HepG2 (cell line): ENCODE measurements at regions not wholly inside any gene's neighbourhood (a gene's known extent, or its start where the extent isn't known, plus 50 kb on each side); places are given as distances from the start of the nearest gene placed in this dataset.

Source experiments
- ATAC-seq: fragments of 200-7000 bp; cut with Tn5 transposase; 3 replicates; pipeline ENCODE4 v1.9.1; 2020; ENCODE audit warnings: mild to moderate bottlenecking, moderate library complexity
- BruUV-seq: library from RNA; stranded (reverse); fragments of 400-500 nt; replicated peaks from 2 replicates; lab custom pipeline; 2021; lab: Mats Ljungman, UMichigan
- CTCF ChIA-PET: fragments of 300-600 bp; formaldehyde crosslinking; extraction: SDS; loops from one replicate; lab custom pipeline; 2021; ENCODE audit warnings: low total read pairs, inconsistent platforms, low intra/inter-chr PET ratio; lab: Yijun Ruan, JAX
- POLR2A ChIA-PET: fragments of 350-600 bp; sonication (Branson Sonifier 250); formaldehyde crosslinking; loops from one replicate; lab custom pipeline; 2020; ENCODE audit warnings: antibody characterized with exemption, inconsistent platforms; lab: Yijun Ruan, JAX
- DNase-seq: peaks from one replicate; pipeline ENCODE4 v3.0.0-alpha.2; 2015; ENCODE audit warnings: low spot score
- FAIRE-seq: peaks from 3 replicates; lab custom pipeline; 2011; peaks lifted over from hg19 to GRCh38; lab: Jason Lieb, UNC
- H2AFZ ChIP-seq: one replicate; pipeline ENCODE4 v1.6.1; 2011; ENCODE audit warnings: low read length, inconsistent platforms
- H3K27ac ChIP-seq: fragments of 300-600 bp; 3 replicates; pipeline ENCODE4 v1.8.0; 2011; ENCODE audit warnings: mixed run types, mild to moderate bottlenecking, mixed read lengths, low read length, inconsistent platforms; ENCODE audit not compliant: insufficient read depth; ENCODE audit errors: extremely low read length
- H3K27me3 ChIP-seq, 2 experiments: fragments of 200-600 bp in 1 of 2; 2 replicates in 1 of 2; 3 replicates in 1 of 2; pipeline versions ENCODE4 v1.6.0 to v1.8.0; 2011; ENCODE audit warnings: low read length in 2 of 2, mild to moderate bottlenecking in 2 of 2, moderate library complexity in 2 of 2, inconsistent platforms in 1 of 2; ENCODE audit not compliant: insufficient read depth in 2 of 2, control insufficient read depth in 1 of 2
- H3K36me3 ChIP-seq, 2 experiments: fragments of 200-600 bp in 1 of 2; replicated peaks in 1 of 2; 2 replicates in 1 of 2; 3 replicates in 1 of 2; pipeline versions ENCODE4 v1.5.1 to v1.8.0; 2011; ENCODE audit warnings: low read length in 2 of 2, inconsistent platforms in 1 of 2; ENCODE audit not compliant: insufficient read depth in 2 of 2, control insufficient read depth in 1 of 2
- H3K4me1 ChIP-seq: 2 replicates; pipeline ENCODE4 v1.5.1; 2012; ENCODE audit warnings: low read length, inconsistent platforms; ENCODE audit not compliant: insufficient read depth
- H3K4me2 ChIP-seq: 2 replicates; pipeline ENCODE4 v1.6.0; 2011; ENCODE audit warnings: low read depth, low read length, inconsistent platforms
- H3K4me3 ChIP-seq, 3 experiments: fragments of 200-600 bp in 1 of 3; sonication (generic), shearing (Covaris generic) in 1 of 3; replicated peaks in 1 of 3; 2 replicates each; pipeline ENCODE4 v1.5.1; 2011 to 2016; ENCODE audit warnings: low read length in 3 of 3, inconsistent platforms in 2 of 3, low read depth in 2 of 3, mild to moderate bottlenecking in 2 of 3, control low read depth in 1 of 3, mixed read lengths in 1 of 3; ENCODE audit not compliant: insufficient read depth in 1 of 3
- H3K79me2 ChIP-seq: one replicate; pipeline ENCODE4 v1.6.1; 2011; ENCODE audit warnings: low read length, inconsistent platforms; ENCODE audit not compliant: insufficient read depth
- H3K9ac ChIP-seq: 2 replicates; pipeline ENCODE4 v1.6.0; 2011; ENCODE audit warnings: mild to moderate bottlenecking, low read depth, low read length, inconsistent platforms; ENCODE audit not compliant: insufficient read depth
- H3K9me3 ChIP-seq: 2 replicates; pipeline ENCODE4 v1.5.1; 2012; ENCODE audit warnings: mild to moderate bottlenecking, low read length
- H4K20me1 ChIP-seq: 2 replicates; pipeline ENCODE4 v1.6.0; 2011; ENCODE audit warnings: inconsistent platforms, mild to moderate bottlenecking, low read length, moderate library complexity; ENCODE audit not compliant: insufficient read depth
- CBX2 ChIP-seq, 2 experiments: fragments of 200-600 bp in 1 of 2; sonication (generic); formaldehyde crosslinking in 1 of 2; IDR thresholded peaks; 2 replicates each; pipeline versions ENCODE4 v1.7.0 to v1.8.1; 2018 to 2022; ENCODE audit warnings: low read depth in 2 of 2, low read length in 1 of 2, mild to moderate bottlenecking in 1 of 2, missing genetic modification reagents in 1 of 2
- CENPT ChIP-seq: sonication (generic); formaldehyde crosslinking; IDR thresholded peaks from 2 replicates; pipeline ENCODE4 v1.8.0; 2022; ENCODE audit warnings: low read depth, mild to moderate bottlenecking, moderate library complexity, missing genetic modification reagents
- MAF1 ChIP-seq: sonication (generic); formaldehyde crosslinking; IDR thresholded peaks from 2 replicates; pipeline ENCODE4 v1.5.0; 2020; ENCODE audit warnings: missing genetic modification reagents, borderline replicate concordance
- NCOR1 ChIP-seq: fragments of 200-600 bp; sonication (generic); IDR thresholded peaks from 2 replicates; pipeline ENCODE4 v1.7.0; 2017; ENCODE audit warnings: antibody characterized with exemption, low read length, borderline replicate concordance
- ZFP36L2 ChIP-seq: sonication (generic); formaldehyde crosslinking; IDR thresholded peaks from 2 replicates; pipeline ENCODE4 v1.4.0; 2020; ENCODE audit warnings: missing genetic modification reagents
- ZSCAN30 ChIP-seq: sonication (generic); formaldehyde crosslinking; IDR thresholded peaks from 2 replicates; pipeline ENCODE4 v1.5.0; 2020; ENCODE audit warnings: mild to moderate bottlenecking, missing genetic modification reagents
- WGBS: methylation state at CpG from one replicate; pipeline ENCODE4 v1.1.6; 2017; ENCODE audit warnings: low lambda C conversion rate; 5-methylcytosine and 5-hydroxymethylcytosine counted together
- in situ Hi-C: cut with HindIII; loops from 2 replicates; pipeline ENCODE4 v1.10.0; 2017; ENCODE audit warnings: low pct_unique_long_range_greater_than_20kb; ENCODE audit not compliant: extremely low pct_ligation_motif_present
- intact Hi-C: fragments of 100-400 bp; cut with micrococcal nuclease; formaldehyde crosslinking; loops from one replicate; pipeline ENCODE4 v1.10.0; 2022; ENCODE audit not compliant: unreplicated experiment
- TF ChIP-seq, protein P1 (sequence below): sonication (generic); formaldehyde crosslinking; IDR thresholded peaks from 2 replicates; pipeline ENCODE4 v1.4.0; 2020; ENCODE audit warnings: missing genetic modification reagents

DNA sequence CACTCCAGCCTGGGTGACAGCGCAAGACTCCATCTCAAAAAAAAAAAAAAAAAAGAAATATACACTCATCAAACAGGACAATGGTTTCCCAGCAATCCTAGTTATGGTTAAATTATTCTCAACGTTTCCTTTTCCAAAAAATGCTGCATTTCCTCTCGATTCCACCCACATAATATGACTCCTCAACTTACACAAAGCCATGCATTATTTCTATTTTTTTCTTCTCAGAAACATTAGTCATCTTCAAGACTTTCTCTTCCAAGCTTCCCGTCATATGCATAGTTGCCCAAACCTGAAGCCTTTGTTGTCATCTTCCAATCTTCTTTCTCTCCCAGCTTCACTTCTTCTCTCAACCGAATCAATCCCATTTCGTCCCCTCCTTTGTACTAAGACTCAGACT lies 61.4 kb upstream of the RANBP6 start:
- TF ChIP-seq MAF1: no peak
- TF ChIP-seq, protein P1, sequence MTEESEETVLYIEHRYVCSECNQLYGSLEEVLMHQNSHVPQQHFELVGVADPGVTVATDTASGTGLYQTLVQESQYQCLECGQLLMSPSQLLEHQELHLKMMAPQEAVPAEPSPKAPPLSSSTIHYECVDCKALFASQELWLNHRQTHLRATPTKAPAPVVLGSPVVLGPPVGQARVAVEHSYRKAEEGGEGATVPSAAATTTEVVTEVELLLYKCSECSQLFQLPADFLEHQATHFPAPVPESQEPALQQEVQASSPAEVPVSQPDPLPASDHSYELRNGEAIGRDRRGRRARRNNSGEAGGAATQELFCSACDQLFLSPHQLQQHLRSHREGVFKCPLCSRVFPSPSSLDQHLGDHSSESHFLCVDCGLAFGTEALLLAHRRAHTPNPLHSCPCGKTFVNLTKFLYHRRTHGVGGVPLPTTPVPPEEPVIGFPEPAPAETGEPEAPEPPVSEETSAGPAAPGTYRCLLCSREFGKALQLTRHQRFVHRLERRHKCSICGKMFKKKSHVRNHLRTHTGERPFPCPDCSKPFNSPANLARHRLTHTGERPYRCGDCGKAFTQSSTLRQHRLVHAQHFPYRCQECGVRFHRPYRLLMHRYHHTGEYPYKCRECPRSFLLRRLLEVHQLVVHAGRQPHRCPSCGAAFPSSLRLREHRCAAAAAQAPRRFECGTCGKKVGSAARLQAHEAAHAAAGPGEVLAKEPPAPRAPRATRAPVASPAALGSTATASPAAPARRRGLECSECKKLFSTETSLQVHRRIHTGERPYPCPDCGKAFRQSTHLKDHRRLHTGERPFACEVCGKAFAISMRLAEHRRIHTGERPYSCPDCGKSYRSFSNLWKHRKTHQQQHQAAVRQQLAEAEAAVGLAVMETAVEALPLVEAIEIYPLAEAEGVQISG (CRISPR knock-in tag): no peak
- no peak for TF ChIP-seq CENPT (CRISPR knock-in tag)
- TF ChIP-seq NCOR1: no peak
- no peak for TF ChIP-seq CBX2 (IDR thresholded peaks at IDR 0.05; ENCODE audit: low read depth, low read length)
- no peak for TF ChIP-seq CBX2 (CRISPR knock-in tag; IDR thresholded peaks at IDR 0.05; ENCODE audit: low read depth)
- TF ChIP-seq ZFP36L2 (CRISPR knock-in tag): no peak
- TF ChIP-seq ZSCAN30: no peak
- H3K9ac ChIP-seq: no peak overlapping the region
- FAIRE-seq (no peak), DNase-seq (no peak), ATAC-seq (no peak)
- no TSS peak for BruUV-seq
- no peak overlapping the region for H3K4me2 ChIP-seq
- no peak overlapping the region for H3K27ac ChIP-seq
- CTCF ChIA-PET: no interaction called here
- H3K4me3 ChIP-seq: no peak overlapping the region
- no peaks in the 10 kb centered on the region for H3K36me3 ChIP-seq
- in situ Hi-C loops: no loop called here
- intact Hi-C loops: no loop called here
- no peaks in the 10 kb centered on the region for H4K20me1 ChIP-seq
- H2AFZ ChIP-seq: no peak overlapping the region
- H3K9me3 ChIP-seq: no peaks in the 10 kb centered on the region
- H3K4me1 ChIP-seq: peaks cover 19% of the 10 kb centered on the region
- H3K79me2 ChIP-seq: no peaks in the 10 kb centered on the region
- POLR2A ChIA-PET: no interaction called here
- H3K27me3 ChIP-seq: peaks cover 0 to 6% of the 10 kb centered on the region in 2 experiments; a peak in 1 of 5 replicates
- WGBS: 35% methylated on average over 6 of the region's 6 CpGs
